ENCODE measurements at regions not wholly inside any gene's neighbourhood (a gene's known extent, or its start where the extent isn't known, plus 50 kb on each side); places are given as distances from the start of the nearest gene placed in this dataset.
A peak's percentile ranks its signal among the peaks of the same experiment; 100 is the strongest.

DNA sequence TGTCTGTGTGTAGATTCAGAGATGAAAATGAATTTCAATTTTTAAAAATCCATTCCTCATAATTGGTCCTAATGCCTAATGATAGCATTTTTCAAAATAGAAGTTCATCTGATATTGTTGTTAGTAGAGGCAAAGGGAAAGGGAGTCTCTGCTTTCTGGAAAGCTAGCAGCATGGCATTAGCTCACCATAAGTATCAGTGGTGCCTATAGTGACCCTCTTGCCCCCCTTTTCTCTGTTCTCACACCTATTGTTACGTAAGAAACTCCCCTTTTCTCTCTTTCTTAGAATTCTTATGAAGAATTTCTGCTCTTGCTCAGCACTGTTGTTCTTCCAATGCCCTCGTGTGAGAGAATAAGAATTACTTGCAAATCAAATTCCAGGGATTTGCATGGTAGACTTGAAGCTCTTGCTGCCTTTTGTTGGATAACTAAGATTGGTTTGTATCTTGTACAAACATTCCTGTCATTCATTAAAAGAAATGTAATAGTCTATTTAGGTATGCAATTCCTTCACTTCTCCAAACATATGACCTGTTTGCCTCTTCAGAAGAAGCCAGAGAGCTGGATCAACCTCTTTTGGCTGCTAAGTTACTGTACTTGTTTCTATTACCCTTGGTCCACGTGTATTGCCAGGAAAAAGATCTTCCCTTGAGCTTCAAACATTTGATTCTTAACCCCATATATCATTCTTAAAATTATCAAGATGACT lies 69.2 kb upstream of the MAGI3 start:
- ChIA-PET POLR2A (no interaction called here), CTCF (no interaction called here)
- TF ChIP-seq, protein P1, sequence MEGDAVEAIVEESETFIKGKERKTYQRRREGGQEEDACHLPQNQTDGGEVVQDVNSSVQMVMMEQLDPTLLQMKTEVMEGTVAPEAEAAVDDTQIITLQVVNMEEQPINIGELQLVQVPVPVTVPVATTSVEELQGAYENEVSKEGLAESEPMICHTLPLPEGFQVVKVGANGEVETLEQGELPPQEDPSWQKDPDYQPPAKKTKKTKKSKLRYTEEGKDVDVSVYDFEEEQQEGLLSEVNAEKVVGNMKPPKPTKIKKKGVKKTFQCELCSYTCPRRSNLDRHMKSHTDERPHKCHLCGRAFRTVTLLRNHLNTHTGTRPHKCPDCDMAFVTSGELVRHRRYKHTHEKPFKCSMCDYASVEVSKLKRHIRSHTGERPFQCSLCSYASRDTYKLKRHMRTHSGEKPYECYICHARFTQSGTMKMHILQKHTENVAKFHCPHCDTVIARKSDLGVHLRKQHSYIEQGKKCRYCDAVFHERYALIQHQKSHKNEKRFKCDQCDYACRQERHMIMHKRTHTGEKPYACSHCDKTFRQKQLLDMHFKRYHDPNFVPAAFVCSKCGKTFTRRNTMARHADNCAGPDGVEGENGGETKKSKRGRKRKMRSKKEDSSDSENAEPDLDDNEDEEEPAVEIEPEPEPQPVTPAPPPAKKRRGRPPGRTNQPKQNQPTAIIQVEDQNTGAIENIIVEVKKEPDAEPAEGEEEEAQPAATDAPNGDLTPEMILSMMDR (IDR thresholded peaks at IDR 0.05; ENCODE audit: insufficient read depth, low read length, missing control alignments): no peak
- peak; percentile 31 for DNase-seq (ENCODE audit: low read depth, low spot score)
- no peak overlapping the region for H3K4me3 ChIP-seq (ENCODE audit: low read depth, low read length)

DNA sequence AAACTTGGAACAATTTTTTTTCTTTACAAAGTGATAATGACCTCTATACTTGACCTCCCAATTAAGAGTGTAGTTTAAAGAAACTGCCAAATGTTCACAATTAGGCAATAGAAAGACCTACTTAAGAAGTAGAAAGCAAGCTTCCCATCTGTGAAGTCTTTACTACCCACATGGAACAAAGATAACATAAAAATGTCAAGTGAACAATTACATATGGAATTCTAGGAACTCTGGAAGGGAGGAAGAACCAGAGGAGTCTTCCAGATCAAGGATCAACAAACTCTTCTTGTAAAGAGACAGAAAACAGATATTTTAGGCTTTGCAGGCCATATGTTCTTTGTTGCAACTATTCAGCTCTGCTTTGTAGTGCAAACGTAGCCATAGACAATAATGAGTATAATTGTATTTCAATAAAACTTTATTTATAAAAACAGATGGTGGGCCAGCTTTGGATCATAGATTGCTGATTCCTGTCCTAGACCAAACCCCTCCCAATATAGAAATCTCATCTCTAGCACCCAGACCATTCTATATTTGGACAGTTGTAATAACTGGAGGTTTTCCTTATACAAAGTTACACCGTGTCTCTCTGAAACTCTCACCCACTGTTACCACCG lies 68.4 kb upstream of the MAGI3 start:
- no peak overlapping the region for H3K4me3 ChIP-seq (ENCODE audit: low read depth, low read length)
- POLR2A ChIA-PET: no interaction called here
- CTCF ChIA-PET: no interaction called here
- TF ChIP-seq, protein P1 (IDR thresholded peaks at IDR 0.05; ENCODE audit: insufficient read depth, low read length, missing control alignments): no peak
- no peak for DNase-seq (ENCODE audit: low read depth, low spot score)

DNA sequence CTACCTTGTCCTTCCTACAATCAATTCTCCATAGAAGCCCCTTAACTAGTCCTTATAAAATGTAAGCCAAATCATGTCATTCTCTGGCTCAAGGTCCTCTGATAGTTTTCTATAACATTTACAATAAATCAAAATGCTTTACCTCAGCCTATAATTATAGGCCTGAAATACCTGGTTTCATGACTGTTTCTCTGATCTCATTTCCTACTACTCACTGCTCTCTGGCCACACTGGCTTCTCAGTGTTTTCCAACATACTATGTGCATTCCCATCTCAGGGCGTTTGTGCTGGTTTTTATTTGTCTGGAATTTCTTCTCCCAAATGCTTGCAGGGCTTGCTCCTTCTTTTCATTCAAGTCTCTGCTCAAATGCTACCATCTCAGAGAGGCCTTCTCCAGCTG lies 67.9 kb upstream of the MAGI3 start:
- H3K4me3 ChIP-seq (ENCODE audit: low read depth, low read length): no peak overlapping the region
- DNase-seq (ENCODE audit: low read depth, low spot score): no peak
- TF ChIP-seq, protein P1 (IDR thresholded peaks at IDR 0.05; ENCODE audit: insufficient read depth, low read length, missing control alignments): no peak
- ChIA-PET POLR2A (no interaction called here), CTCF (no interaction called here)

DNA sequence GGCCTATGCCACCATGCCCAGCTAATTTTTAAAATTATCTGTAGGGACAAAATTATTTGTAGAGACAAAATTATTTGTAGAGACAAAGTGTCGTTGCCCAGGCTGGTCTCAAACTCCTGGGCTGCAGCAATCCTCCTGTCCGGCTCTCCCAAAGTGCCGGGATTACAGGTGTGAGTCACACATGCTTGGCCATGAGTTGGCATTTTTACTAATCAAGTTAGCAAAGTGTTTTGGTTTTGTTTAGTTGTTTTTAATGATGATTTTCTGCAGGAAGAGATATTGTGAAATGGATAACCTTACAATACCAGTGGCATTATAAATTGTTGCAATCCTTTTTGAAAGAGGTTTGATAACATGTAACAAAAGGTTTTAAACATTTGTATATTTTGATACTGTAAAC lies 65.3 kb upstream of the MAGI3 start:
- ChIA-PET CTCF (no interaction called here), POLR2A (no interaction called here)
- H3K4me3 ChIP-seq (ENCODE audit: low read depth, low read length): no peak overlapping the region

DNA sequence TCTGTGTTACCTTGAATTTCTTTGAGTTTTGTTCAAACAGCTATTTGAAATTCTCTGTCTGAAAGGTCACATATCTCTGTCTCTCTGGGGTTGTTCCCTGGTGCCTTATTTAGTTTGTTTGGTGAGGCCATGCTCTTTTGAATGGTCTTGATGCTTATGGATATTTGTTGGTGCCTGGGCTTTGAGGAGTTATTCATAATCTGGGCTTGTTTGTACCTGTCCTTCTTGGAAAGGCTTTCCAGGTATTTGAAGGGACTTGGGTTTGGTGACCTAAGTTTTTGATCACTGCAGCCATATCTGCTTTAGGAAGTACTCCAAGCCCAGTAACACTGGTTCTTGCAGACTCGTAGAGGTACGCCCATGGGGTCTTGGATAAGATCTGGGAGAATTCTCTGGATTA lies 63.3 kb upstream of the MAGI3 start:
- H3K4me3 ChIP-seq (ENCODE audit: low read depth, low read length): no peak overlapping the region
- CTCF ChIA-PET: no interaction called here
- TF ChIP-seq, protein P1 (IDR thresholded peaks at IDR 0.05; ENCODE audit: insufficient read depth, low read length, missing control alignments): no peak
- POLR2A ChIA-PET: no interaction called here
- DNase-seq (ENCODE audit: low read depth, low spot score): no peak

More for the DNA sequence above, 65.3 kb upstream of the MAGI3 start:
- no peak for DNase-seq (ENCODE audit: low read depth, low spot score)
- TF ChIP-seq, protein P1 (IDR thresholded peaks at IDR 0.05; ENCODE audit: insufficient read depth, low read length, missing control alignments): no peak

DNA sequence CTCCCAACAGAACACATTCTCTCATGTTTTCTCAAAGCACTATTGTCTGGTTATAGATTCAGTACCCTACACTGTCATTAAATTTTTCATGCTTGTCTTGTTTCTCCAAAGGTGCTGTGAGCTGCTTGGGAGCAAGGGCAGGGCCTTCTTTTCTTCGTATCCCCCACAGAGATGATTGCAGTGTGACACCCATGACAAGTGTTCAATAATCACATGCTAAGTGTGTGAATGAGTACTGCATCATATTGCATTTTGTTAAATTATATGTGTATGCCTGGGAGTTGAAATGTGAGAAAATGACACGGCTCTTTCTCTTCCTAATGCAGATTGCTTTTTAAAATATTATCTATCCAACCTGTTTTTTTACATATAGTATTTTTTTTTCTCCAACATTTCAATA lies 57.3 kb upstream of the MAGI3 start:
- no peak overlapping the region for H3K4me3 ChIP-seq (ENCODE audit: low read depth, low read length)
- TF ChIP-seq, protein P1 (IDR thresholded peaks at IDR 0.05; ENCODE audit: insufficient read depth, low read length, missing control alignments): no peak
- POLR2A ChIA-PET: no interaction called here
- CTCF ChIA-PET: no interaction called here
- no peak for DNase-seq (ENCODE audit: low read depth, low spot score)

All from AG04449 (cell line).